ENCODE measurements at regions not wholly inside any gene's neighbourhood (a gene's known extent, or its start where the extent isn't known, plus 50 kb on each side); places are given as distances from the start of the nearest gene placed in this dataset.

GRCh38 chr5:144913661-144914060 is 743.0 kb downstream of the KCTD16 start:
- H3K9me2 ChIP-seq (ENCODE audit: insufficient read depth) = no peaks in the 10 kb centered on the region
- no peaks in the 10 kb centered on the region for H3K79me2 ChIP-seq (ENCODE audit: low read depth)
- H3K36me3 ChIP-seq (ENCODE audit: low read depth) = no peaks in the 10 kb centered on the region
- no peak for DNase-seq
- intact Hi-C loops (cut with micrococcal nuclease; ENCODE audit: unreplicated experiment) = no loop called here
- H3K27ac ChIP-seq = no peak overlapping the region
- no peaks in the 10 kb centered on the region for H4K20me1 ChIP-seq (ENCODE audit: insufficient read depth)
- no peak for TF ChIP-seq EZH2 (IDR thresholded peaks at IDR 0.05; ENCODE audit: low read depth)
- no peak for TF ChIP-seq CTCF (conservative IDR thresholded peaks at IDR 0.05)
- ChIA-PET POLR2A (ENCODE audit: unreplicated experiment) (no interaction called here), CTCF (no interaction called here)
- H3F3A ChIP-seq (ENCODE audit: insufficient read depth, low read depth) = no peaks in the 10 kb centered on the region
- no peak overlapping the region for H2AFZ ChIP-seq
- H3K27me3 ChIP-seq (ENCODE audit: insufficient read depth, low read depth) = no peaks in the 10 kb centered on the region
- no peak overlapping the region for H3K4me3 ChIP-seq
- H3K4me1 ChIP-seq (replicated peaks; ENCODE audit: insufficient read depth) = no peaks in the 10 kb centered on the region
- no peaks in the 10 kb centered on the region for H3K9me3 ChIP-seq (ENCODE audit: insufficient read depth, low read depth)
- H3K4me2 ChIP-seq = no peak overlapping the region
- BruUV-seq (replicated peaks) = no TSS peak

- no peaks in the 10 kb centered on the region for H3K79me2 ChIP-seq (ENCODE audit: low read depth)
- ChIA-PET CTCF (no interaction called here), POLR2A (ENCODE audit: unreplicated experiment) (no interaction called here)
- TF ChIP-seq CTCF (conservative IDR thresholded peaks at IDR 0.05) = no peak
- TF ChIP-seq EZH2 (IDR thresholded peaks at IDR 0.05; ENCODE audit: low read depth) = no peak
- H3K27me3 ChIP-seq (ENCODE audit: insufficient read depth, low read depth) = no peaks in the 10 kb centered on the region
- no peaks in the 10 kb centered on the region for H3K9me2 ChIP-seq (ENCODE audit: insufficient read depth)
- no peak overlapping the region for H3K4me2 ChIP-seq
- intact Hi-C loops (cut with micrococcal nuclease; ENCODE audit: unreplicated experiment) = no loop called here
- no peak overlapping the region for H3K27ac ChIP-seq
- no peaks in the 10 kb centered on the region for H3F3A ChIP-seq (ENCODE audit: insufficient read depth, low read depth)
- H4K20me1 ChIP-seq (ENCODE audit: insufficient read depth) = no peaks in the 10 kb centered on the region
- no TSS peak for BruUV-seq (replicated peaks)
- H3K9me3 ChIP-seq (ENCODE audit: insufficient read depth, low read depth) = no peaks in the 10 kb centered on the region
- H3K36me3 ChIP-seq (ENCODE audit: low read depth) = no peaks in the 10 kb centered on the region
- no peaks in the 10 kb centered on the region for H3K4me1 ChIP-seq (replicated peaks; ENCODE audit: insufficient read depth)
- H2AFZ ChIP-seq = no peak overlapping the region
- DNase-seq = no peak
- no peak overlapping the region for H3K4me3 ChIP-seq
Measured at GRCh38 chr5:144896473-144896872, 725.8 kb downstream of the KCTD16 start.

GRCh38 chr5:144886668-144887067 is 716.0 kb downstream of the KCTD16 start:
- BruUV-seq (replicated peaks) = no TSS peak

More at GRCh38 chr5:144886668-144887067, 716.0 kb downstream of the KCTD16 start:
- Histone ChIP-seq H3K9me3 (ENCODE audit: insufficient read depth, low read depth) (no peaks in the 10 kb centered on the region), H4K20me1 (ENCODE audit: insufficient read depth) (no peaks in the 10 kb centered on the region), H3K4me3 (no peak overlapping the region), H3K36me3 (ENCODE audit: low read depth) (no peaks in the 10 kb centered on the region), H3K4me2 (no peak overlapping the region), H3K4me1 (replicated peaks; ENCODE audit: insufficient read depth) (no peaks in the 10 kb centered on the region), H3K27me3 (ENCODE audit: insufficient read depth, low read depth) (no peaks in the 10 kb centered on the region), H3F3A (ENCODE audit: insufficient read depth, low read depth) (no peaks in the 10 kb centered on the region), H3K79me2 (ENCODE audit: low read depth) (no peaks in the 10 kb centered on the region), H2AFZ (no peak overlapping the region), H3K9me2 (ENCODE audit: insufficient read depth) (no peaks in the 10 kb centered on the region), H3K27ac (no peak overlapping the region)
- TF ChIP-seq CTCF (conservative IDR thresholded peaks at IDR 0.05) = no peak
- DNase-seq = no peak
- intact Hi-C loops (cut with micrococcal nuclease; ENCODE audit: unreplicated experiment) = no loop called here
- POLR2A ChIA-PET (ENCODE audit: unreplicated experiment) = no interaction called here
- CTCF ChIA-PET = no interaction called here
